Upper lobe of left lung (tissue), 6 donors: ENCODE measurements at regions not wholly inside any gene's neighbourhood (a gene's known extent, or its start where the extent isn't known, plus 50 kb on each side); places are given as distances from the start of the nearest gene placed in this dataset.

Source experiments
- ATAC-seq, 2 donors: fragments of 200-7000 bp; cut with Tn5 transposase; one replicate each; pipeline ENCODE4 v1.9.1; 2022; ENCODE audit warnings: mild to moderate bottlenecking in 2 of 2, moderate library complexity in 2 of 2; ENCODE audit not compliant: low FRiP score in 2 of 2
- DNase-seq, 2 donors: peaks; one replicate each; pipeline ENCODE4 v3.0.0-alpha.2; 2019 to 2020
- H3K27ac ChIP-seq, 4 donors: fragments of 200-600 bp; sonication (generic); one replicate each; pipeline ENCODE4 v1.5.1; 2016 to 2019
- H3K27me3 ChIP-seq, 4 donors: fragments of 200-600 bp; sonication (generic); one replicate each; pipeline ENCODE4 v1.5.1; 2017 to 2019
- H3K36me3 ChIP-seq, 4 donors: fragments of 200-600 bp; sonication (generic); one replicate each; pipeline ENCODE4 v1.5.1; 2016 to 2019
- H3K4me1 ChIP-seq, 4 donors: fragments of 200-600 bp; sonication (generic); one replicate each; pipeline ENCODE4 v1.5.1; 2018 to 2019
- H3K4me3 ChIP-seq, 4 donors: fragments of 200-600 bp; sonication (generic); one replicate each; pipeline ENCODE4 v1.5.1; 2017 to 2019; ENCODE audit warnings: mild to moderate bottlenecking in 2 of 4, moderate library complexity in 1 of 4
- H3K9me3 ChIP-seq, 4 donors: fragments of 200-600 bp; sonication (generic); one replicate each; pipeline ENCODE4 v1.5.1; 2018 to 2019
- CTCF ChIP-seq, 6 experiments: fragments of 450-650 bp in 4 of 6; fragments of 200-600 bp in 2 of 6; sonication (generic) in 2 of 6; IDR thresholded peaks; one replicate each; pipeline ENCODE4 v1.5.1; 2016 to 2019; ENCODE audit warnings: antibody characterized with exemption in 6 of 6
- EP300 ChIP-seq, 4 donors: sonication (generic); formaldehyde crosslinking; IDR thresholded peaks; one replicate each; pipeline ENCODE4 v1.5.1; 2017; ENCODE audit warnings: antibody characterized with exemption in 4 of 4, control low read depth in 2 of 4
- POLR2A ChIP-seq, 4 donors: fragments of 450-650 bp; IDR thresholded peaks; one replicate each; pipeline ENCODE4 v1.5.1; 2016 to 2017; ENCODE audit warnings: antibody characterized with exemption in 4 of 4, mild to moderate bottlenecking in 2 of 4
- POLR2AphosphoS5 ChIP-seq, 2 donors: sonication (generic); formaldehyde crosslinking; IDR thresholded peaks; one replicate each; pipeline ENCODE4 v1.5.1; 2017; ENCODE audit warnings: antibody characterized with exemption in 2 of 2
- WGBS, 2 donors: methylation state at CpG; one replicate each; pipeline ENCODE4 v1.1.5; 2017 to 2018; 5-methylcytosine and 5-hydroxymethylcytosine counted together
- donor health status: DM: no; HTN: no; CAD: no; lungs with moderate emphysema.
- donor health status: DM: no; HTN: yes; CAD: no; lungs with severe emphysema.

GRCh38 chr20:19071446-19071725 lies 141.1 kb upstream of the SLC24A3 start:
- no peaks in the 10 kb centered on the region for H3K4me1 ChIP-seq
- no peak for ATAC-seq
- H3K27me3 ChIP-seq: no peaks in the 10 kb centered on the region
- H3K27ac ChIP-seq: no peak overlapping the region
- H3K4me3 ChIP-seq: no peak overlapping the region
- 67 to 78% methylated on average over 3 of the region's 3 CpGs for WGBS, 2 donors
- TF ChIP-seq POLR2A (IDR thresholded peaks at IDR 0.05) (no peak), EP300 (IDR thresholded peaks at IDR 0.05) (no peak), POLR2AphosphoS5 (IDR thresholded peaks at IDR 0.05) (no peak), CTCF (IDR thresholded peaks at IDR 0.05) (no peak)
- no peaks in the 10 kb centered on the region for H3K36me3 ChIP-seq
- no peak for DNase-seq
- H3K9me3 ChIP-seq: no peaks in the 10 kb centered on the region

GRCh38 chr20:19071902-19072498 lies 140.4 kb upstream of the SLC24A3 start:
- Histone ChIP-seq H3K27ac (no peak overlapping the region), H3K4me3 (no peak overlapping the region), H3K4me1 (no peaks in the 10 kb centered on the region), H3K27me3 (no peaks in the 10 kb centered on the region), H3K36me3 (no peaks in the 10 kb centered on the region), H3K9me3 (no peaks in the 10 kb centered on the region)
- DNase-seq (no peak), ATAC-seq (no peak)
- WGBS, 2 donors: 75 to 77% methylated on average over 2 of the region's 2 CpGs
- TF ChIP-seq POLR2A (IDR thresholded peaks at IDR 0.05): no peak
- TF ChIP-seq CTCF (IDR thresholded peaks at IDR 0.05): no peak

- DNase-seq: no peak
- H3K27me3 ChIP-seq: no peaks in the 10 kb centered on the region
- TF ChIP-seq POLR2AphosphoS5 (IDR thresholded peaks at IDR 0.05): no peak
- TF ChIP-seq POLR2A (IDR thresholded peaks at IDR 0.05): no peak
- no peak for TF ChIP-seq CTCF (IDR thresholded peaks at IDR 0.05)
- no peak for TF ChIP-seq EP300 (IDR thresholded peaks at IDR 0.05)
- no peak overlapping the region for H3K4me3 ChIP-seq
- no peaks in the 10 kb centered on the region for H3K36me3 ChIP-seq
- H3K4me1 ChIP-seq: no peaks in the 10 kb centered on the region
- 79 to 85% methylated on average over 5 of the region's 5 CpGs for WGBS, 2 donors
- ATAC-seq: no peak
- no peaks in the 10 kb centered on the region for H3K9me3 ChIP-seq
- no peak overlapping the region for H3K27ac ChIP-seq
Observed at GRCh38 chr20:19072988-19073387, 139.5 kb upstream of the SLC24A3 start.

DNA sequence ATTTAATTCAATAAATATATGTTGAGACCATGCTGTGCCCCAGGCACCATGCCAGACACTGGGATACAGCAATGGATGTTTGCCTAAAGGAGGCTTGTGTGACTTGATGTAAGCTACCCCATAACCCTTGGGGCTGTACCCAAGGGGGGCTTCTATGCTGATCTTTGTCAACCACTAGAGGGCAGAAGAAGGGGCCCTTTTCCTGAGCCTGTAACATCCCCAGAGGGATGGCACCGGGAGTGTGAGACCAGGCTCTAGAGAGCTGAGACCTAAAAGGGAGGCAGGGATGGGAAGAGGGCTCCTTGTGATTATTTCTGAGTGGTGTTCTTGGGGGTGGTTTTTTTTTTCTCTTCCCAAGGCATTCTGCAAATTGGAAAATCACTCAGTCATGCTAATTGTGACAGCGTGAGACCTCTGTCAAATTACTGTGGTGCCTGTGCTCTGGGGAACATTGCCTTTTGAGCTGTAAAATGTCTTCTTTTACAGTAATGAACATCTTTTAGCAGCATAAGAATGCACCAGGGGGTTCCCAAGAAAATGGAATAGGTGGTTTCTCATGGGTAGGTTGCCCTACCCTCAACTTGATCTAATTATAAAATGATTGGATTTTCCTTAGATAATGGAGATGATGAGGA lies 138.7 kb upstream of the SLC24A3 start:
- no peaks in the 10 kb centered on the region for H3K27me3 ChIP-seq
- 53 to 65% methylated on average over 2 of the region's 2 CpGs for WGBS, 2 donors
- ATAC-seq: no peak
- H3K4me3 ChIP-seq: no peak overlapping the region
- H3K9me3 ChIP-seq: no peaks in the 10 kb centered on the region
- no peak overlapping the region for H3K27ac ChIP-seq
- H3K36me3 ChIP-seq: no peaks in the 10 kb centered on the region
- no peak for DNase-seq
- no peaks in the 10 kb centered on the region for H3K4me1 ChIP-seq
- TF ChIP-seq EP300 (IDR thresholded peaks at IDR 0.05) (no peak), CTCF (IDR thresholded peaks at IDR 0.05) (no peak), POLR2A (IDR thresholded peaks at IDR 0.05) (no peak), POLR2AphosphoS5 (IDR thresholded peaks at IDR 0.05) (no peak)

DNA sequence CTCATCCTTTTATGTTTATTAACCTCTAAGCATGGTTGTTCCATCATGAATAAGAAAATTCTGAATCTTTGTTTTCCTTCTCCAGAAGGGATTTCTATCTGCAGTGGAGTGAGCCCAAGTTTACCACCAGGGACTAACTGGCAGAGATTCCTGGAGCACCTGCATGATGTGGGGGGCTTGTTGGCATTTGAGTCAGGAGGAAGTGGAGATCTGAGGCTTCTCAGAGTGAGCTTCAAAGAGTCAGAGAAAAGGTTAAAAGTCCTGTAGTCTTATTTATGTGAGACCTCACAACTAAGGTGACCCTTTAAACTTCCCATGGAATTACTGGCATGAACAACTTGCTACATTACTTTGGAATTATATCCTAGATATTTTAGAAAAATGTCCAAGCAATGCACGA lies 138.1 kb upstream of the SLC24A3 start:
- no peak for ATAC-seq
- no peaks in the 10 kb centered on the region for H3K27me3 ChIP-seq
- 24 to 53% methylated on average over 1 of the region's 1 CpG for WGBS, 2 donors
- H3K4me1 ChIP-seq: no peaks in the 10 kb centered on the region
- no peaks in the 10 kb centered on the region for H3K36me3 ChIP-seq
- DNase-seq: no peak
- no peak overlapping the region for H3K27ac ChIP-seq
- no peak overlapping the region for H3K4me3 ChIP-seq
- TF ChIP-seq POLR2A (IDR thresholded peaks at IDR 0.05) (no peak), POLR2AphosphoS5 (IDR thresholded peaks at IDR 0.05) (no peak), CTCF (IDR thresholded peaks at IDR 0.05) (no peak), EP300 (IDR thresholded peaks at IDR 0.05) (no peak)
- no peaks in the 10 kb centered on the region for H3K9me3 ChIP-seq
